ENCODE measurements at regions not wholly inside any gene's neighbourhood (a gene's known extent, or its start where the extent isn't known, plus 50 kb on each side); places are given as distances from the start of the nearest gene placed in this dataset.
"Not testable (repeated sequence)": the region's sequence is repeated elsewhere in the genome, so short reads cannot be mapped to it uniquely, and the experiment has no call there.

DNA sequence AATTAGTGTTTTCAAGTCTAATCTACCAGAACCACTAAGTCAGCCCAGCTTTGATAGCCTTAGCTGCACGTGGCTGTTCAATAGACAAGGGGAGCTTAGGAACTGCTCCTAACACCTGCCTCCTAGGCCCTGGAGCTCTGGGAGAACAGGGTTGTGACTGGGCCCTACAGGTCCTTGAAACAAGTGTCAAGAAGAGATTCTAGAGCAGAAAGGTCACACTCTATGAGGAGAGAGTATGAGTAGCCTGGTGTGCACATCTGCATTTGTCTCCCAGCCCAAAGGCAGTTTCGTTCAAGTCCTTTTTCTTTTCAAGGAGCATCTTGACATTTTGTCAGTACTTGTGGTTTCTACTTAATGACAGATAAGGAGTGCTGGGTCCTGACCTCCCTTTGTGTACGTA is 206.1 kb downstream of the PRELID2 start:
- DNase-seq, result no peak
- Histone ChIP-seq H3K4me3 (ENCODE audit: insufficient read depth, low read depth, low read length) (no peak overlapping the region), H3K36me3 (replicated peaks; ENCODE audit: control insufficient read depth, insufficient read depth, low read length) (no peaks in the 10 kb centered on the region), H3K27me3 (ENCODE audit: control insufficient read depth, insufficient read depth, low read length) (no peaks in the 10 kb centered on the region)

DNA sequence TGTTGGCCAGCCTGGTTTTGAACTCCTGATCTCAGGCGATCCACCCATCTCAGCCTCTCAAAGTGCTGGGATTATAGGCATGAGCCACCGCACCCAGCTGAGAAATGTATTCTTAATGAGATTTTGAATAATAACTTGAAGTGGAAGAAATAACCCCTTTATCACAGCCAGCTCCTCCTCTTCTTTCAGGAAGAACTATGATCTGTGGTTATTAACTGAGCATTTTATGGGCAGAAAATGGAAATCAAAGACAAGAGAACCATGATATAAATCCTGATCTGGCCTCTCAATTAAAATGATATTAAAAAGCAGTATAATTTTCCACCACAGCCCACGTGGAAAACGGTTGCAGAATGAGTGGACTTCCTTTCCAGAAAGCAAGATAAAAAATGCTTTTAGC is 206.6 kb downstream of the PRELID2 start:
- Histone ChIP-seq H3K36me3 (replicated peaks; ENCODE audit: control insufficient read depth, insufficient read depth, low read length) (no peaks in the 10 kb centered on the region), H3K4me3 (ENCODE audit: insufficient read depth, low read depth, low read length) (no peak overlapping the region), H3K27me3 (ENCODE audit: control insufficient read depth, insufficient read depth, low read length) (no peaks in the 10 kb centered on the region)
- no peak for DNase-seq

DNA sequence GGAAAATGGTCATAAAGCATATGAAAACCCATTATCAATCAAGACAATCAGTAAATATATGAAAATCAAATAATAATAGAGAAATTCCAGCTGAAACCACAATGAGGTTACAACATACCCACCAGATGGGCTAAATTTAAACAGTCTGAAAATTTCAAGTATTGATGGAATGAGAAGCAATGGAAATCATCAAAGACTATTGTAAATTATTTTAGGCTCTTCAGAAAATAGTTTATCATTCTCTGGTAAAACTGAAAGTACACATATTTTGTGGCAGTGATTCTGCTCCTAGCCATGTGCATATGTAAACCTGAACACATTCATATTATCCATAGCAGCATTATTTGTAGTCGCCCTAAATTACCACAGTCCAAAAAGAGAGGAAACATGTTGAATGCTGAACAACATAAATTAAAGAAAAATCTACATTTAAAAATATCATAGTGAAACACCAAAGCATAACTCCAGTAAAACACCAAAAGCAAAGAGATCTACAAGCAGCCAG is 215.3 kb downstream of the PRELID2 start:
- no peak overlapping the region for H3K4me3 ChIP-seq (ENCODE audit: insufficient read depth, low read depth, low read length)
- no peak for DNase-seq
- H3K27me3 ChIP-seq (ENCODE audit: control insufficient read depth, insufficient read depth, low read length), result no peaks in the 10 kb centered on the region
- no peaks in the 10 kb centered on the region for H3K36me3 ChIP-seq (replicated peaks; ENCODE audit: control insufficient read depth, insufficient read depth, low read length)

DNA sequence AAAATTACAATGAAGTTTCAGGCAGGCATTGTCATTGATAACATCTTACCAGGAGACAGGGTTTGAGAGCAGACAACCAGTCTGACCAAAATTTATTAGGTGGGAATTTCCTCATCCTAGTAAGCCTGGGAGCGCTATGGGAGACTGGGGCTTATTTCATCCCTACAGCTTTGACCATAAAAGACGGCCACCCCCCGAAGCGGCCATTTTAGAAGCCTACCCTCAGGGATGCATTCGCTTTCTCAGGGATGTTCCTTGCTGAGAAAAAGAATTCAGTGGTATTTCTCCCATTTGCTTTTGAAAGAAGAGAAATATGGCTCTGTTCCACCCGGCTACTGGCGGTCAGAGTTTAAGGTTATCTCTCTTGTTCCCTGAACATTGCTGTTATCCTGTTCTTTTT is 218.4 kb downstream of the PRELID2 start:
- not testable (repeated sequence) for H3K4me3 ChIP-seq (ENCODE audit: insufficient read depth, low read depth, low read length); DNase-seq; H3K36me3 ChIP-seq (replicated peaks; ENCODE audit: control insufficient read depth, insufficient read depth, low read length); H3K27me3 ChIP-seq (ENCODE audit: control insufficient read depth, insufficient read depth, low read length)

DNA sequence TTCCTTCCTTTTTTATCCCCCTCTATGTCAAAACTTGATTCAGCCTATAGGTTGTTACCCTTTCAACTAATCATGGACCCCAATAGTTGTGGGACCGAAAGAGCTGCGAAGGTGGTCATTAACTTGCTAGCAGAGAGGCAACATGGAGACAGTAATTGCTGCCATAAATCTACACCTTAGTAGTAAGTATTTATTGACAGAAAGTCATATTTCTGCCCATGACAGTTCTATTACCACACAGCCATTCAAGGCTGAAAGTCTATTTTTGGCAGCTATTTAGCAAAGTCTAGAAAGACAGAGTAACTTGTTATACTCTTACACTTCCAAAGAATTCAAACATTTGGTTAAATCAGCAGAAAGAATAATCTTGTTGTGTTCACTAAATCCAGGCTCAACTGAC is 236.2 kb downstream of the PRELID2 start:
- DNase-seq, result no peak
- Histone ChIP-seq H3K36me3 (replicated peaks; ENCODE audit: control insufficient read depth, insufficient read depth, low read length) (no peaks in the 10 kb centered on the region), H3K4me3 (ENCODE audit: insufficient read depth, low read depth, low read length) (no peak overlapping the region), H3K27me3 (ENCODE audit: control insufficient read depth, insufficient read depth, low read length) (no peaks in the 10 kb centered on the region)

DNA sequence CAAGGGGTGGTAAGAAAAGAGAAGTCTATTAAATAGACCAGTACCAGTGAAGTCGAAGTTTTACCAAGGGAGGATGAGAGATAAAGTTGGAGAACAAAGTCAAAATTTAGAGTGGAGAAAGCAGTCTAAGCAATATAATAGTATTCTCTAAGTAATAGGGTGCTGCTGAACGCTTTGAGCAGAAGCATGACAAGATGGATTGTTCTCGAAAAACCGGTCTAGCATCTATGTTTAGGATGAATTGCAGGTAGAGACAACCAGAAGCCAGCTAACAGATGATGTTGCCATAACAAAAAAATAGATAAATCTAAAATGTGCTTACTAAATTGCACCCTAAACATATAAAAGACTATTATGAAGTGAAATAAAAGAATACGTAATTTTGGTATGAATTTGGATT is 237.0 kb downstream of the PRELID2 start:
- DNase-seq, result no peak
- Histone ChIP-seq H3K27me3 (ENCODE audit: control insufficient read depth, insufficient read depth, low read length) (no peaks in the 10 kb centered on the region), H3K4me3 (ENCODE audit: insufficient read depth, low read depth, low read length) (no peak overlapping the region), H3K36me3 (replicated peaks; ENCODE audit: control insufficient read depth, insufficient read depth, low read length) (no peaks in the 10 kb centered on the region)

DNA sequence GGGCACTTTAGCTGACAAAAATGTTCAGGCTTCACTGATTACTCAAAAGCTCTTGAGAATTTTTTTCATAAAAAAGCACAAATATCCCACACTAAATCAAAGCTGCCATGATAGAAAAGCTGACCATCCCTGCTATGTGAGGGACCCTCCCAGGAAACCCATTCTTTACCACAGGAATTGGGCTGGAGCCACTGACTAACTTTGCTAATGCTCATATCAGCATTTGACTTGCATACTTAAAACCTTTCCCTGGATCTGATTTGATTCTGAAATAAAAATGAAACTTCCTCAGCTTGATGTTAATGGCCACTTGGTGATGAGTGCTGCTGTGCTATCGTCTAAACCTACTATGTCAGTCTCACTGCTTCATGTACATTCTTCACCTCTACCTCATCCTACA is 243.6 kb downstream of the PRELID2 start:
- DNase-seq, result no peak
- no peaks in the 10 kb centered on the region for H3K36me3 ChIP-seq (replicated peaks; ENCODE audit: control insufficient read depth, insufficient read depth, low read length)

DNA sequence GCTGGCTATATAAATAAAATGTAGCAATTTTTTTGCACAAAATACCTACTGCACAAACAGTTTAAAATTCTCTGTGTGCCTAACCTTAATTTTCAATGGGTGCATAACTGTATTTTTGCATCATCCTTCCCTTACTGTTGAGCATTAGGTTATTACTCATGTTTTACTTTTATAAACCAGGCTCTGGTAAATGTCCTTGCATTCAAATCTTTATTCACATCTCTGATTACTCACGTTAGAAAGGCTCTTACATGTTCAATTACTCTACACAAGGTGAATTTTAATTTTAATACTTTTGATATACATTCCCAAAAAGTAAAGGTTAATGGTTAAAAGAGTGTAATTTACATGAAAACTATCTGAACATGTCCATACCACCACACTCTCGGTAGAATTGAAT is 246.1 kb downstream of the PRELID2 start:
- H3K4me3 ChIP-seq (ENCODE audit: insufficient read depth, low read depth, low read length), result no peak overlapping the region
- no peak for DNase-seq
- H3K36me3 ChIP-seq (replicated peaks; ENCODE audit: control insufficient read depth, insufficient read depth, low read length), result no peaks in the 10 kb centered on the region
- H3K27me3 ChIP-seq (ENCODE audit: control insufficient read depth, insufficient read depth, low read length), result no peaks in the 10 kb centered on the region

More for the DNA sequence above, 243.6 kb downstream of the PRELID2 start:
- H3K27me3 ChIP-seq (ENCODE audit: control insufficient read depth, insufficient read depth, low read length), result no peaks in the 10 kb centered on the region
- no peak overlapping the region for H3K4me3 ChIP-seq (ENCODE audit: insufficient read depth, low read depth, low read length)

DNA sequence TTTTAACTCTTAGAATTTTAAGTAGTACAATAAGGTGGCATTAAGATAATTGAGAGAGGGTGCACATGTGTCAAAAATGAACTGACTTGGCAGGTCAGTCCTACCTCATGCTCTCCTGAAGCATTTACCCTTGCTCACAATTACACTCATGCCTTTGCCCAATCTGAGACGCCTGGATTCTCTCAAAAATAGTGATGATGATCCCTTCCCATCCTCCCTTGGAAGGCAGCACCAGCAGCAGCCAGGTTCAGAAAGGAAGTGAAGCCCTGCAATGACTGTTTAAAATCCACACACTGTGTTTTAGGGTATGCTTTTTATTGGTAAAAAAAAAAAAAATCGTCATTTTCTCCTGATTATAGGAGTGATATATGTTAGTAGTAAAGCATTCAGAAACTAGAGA is 246.6 kb downstream of the PRELID2 start:
- Histone ChIP-seq H3K4me3 (ENCODE audit: insufficient read depth, low read depth, low read length) (no peak overlapping the region), H3K36me3 (replicated peaks; ENCODE audit: control insufficient read depth, insufficient read depth, low read length) (no peaks in the 10 kb centered on the region), H3K27me3 (ENCODE audit: control insufficient read depth, insufficient read depth, low read length) (no peaks in the 10 kb centered on the region)
- DNase-seq, result no peak

DNA sequence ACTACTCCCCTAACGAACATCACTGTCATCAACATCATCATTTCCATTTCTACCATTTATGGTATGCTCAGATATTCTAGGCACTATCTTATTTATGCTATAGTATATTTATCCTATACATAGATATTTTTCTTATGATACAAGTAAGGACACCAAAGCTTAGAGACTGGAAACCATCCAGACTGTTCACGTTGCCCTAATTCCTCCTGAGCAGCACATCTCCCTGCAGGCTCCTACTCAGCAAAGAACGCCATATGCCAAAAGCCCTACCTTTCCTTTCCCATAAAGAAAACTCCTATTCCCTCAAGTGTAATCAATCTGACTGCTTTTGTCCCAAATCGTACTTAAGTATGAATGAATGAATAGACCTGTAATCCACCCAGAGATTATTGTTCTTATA is 247.0 kb downstream of the PRELID2 start:
- Histone ChIP-seq H3K36me3 (replicated peaks; ENCODE audit: control insufficient read depth, insufficient read depth, low read length) (no peaks in the 10 kb centered on the region), H3K27me3 (ENCODE audit: control insufficient read depth, insufficient read depth, low read length) (no peaks in the 10 kb centered on the region), H3K4me3 (ENCODE audit: insufficient read depth, low read depth, low read length) (no peak overlapping the region)
- DNase-seq, result no peak

DNA sequence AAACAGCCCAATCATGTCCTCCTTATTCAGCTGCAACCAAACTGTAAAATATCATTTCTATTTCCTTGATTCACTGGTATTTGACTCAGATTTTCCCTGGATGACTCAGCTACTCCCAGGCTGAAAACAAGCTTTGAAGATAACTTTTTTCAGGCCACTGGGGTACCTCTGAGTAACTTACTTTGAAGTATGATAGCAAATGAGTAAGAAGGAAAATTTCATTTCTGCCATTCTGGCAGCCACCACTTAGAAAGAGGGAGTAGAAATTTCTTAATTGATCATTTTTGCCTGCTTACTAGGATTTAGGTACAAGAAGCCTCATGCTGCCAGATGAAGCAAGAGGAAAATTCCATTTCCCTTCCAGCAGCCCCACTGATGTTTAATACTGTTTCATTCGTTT is 247.4 kb downstream of the PRELID2 start:
- no peaks in the 10 kb centered on the region for H3K27me3 ChIP-seq (ENCODE audit: control insufficient read depth, insufficient read depth, low read length)
- H3K4me3 ChIP-seq (ENCODE audit: insufficient read depth, low read depth, low read length), result no peak overlapping the region
- DNase-seq, result no peak
- no peaks in the 10 kb centered on the region for H3K36me3 ChIP-seq (replicated peaks; ENCODE audit: control insufficient read depth, insufficient read depth, low read length)

DNA sequence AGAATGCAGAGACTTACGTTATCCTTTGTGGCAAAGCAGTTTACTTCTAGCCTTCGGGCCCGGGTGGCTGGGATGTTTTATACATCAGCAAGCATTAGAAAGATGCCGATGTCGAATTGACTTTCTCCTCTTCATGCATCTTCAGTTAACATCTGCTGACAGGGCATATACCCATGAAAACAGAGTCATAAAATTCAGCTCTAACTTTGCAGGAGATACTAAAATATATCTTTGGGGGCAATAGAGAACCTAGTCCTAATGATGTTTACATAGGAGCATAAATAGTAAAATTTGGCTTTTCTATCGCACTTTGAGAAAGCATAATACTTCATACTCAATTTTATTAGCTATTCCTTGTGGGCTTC is 247.9 kb downstream of the PRELID2 start:
- H3K36me3 ChIP-seq (replicated peaks; ENCODE audit: control insufficient read depth, insufficient read depth, low read length), result no peaks in the 10 kb centered on the region
- H3K4me3 ChIP-seq (ENCODE audit: insufficient read depth, low read depth, low read length), result no peak overlapping the region
- no peaks in the 10 kb centered on the region for H3K27me3 ChIP-seq (ENCODE audit: control insufficient read depth, insufficient read depth, low read length)
- no peak for DNase-seq

DNA sequence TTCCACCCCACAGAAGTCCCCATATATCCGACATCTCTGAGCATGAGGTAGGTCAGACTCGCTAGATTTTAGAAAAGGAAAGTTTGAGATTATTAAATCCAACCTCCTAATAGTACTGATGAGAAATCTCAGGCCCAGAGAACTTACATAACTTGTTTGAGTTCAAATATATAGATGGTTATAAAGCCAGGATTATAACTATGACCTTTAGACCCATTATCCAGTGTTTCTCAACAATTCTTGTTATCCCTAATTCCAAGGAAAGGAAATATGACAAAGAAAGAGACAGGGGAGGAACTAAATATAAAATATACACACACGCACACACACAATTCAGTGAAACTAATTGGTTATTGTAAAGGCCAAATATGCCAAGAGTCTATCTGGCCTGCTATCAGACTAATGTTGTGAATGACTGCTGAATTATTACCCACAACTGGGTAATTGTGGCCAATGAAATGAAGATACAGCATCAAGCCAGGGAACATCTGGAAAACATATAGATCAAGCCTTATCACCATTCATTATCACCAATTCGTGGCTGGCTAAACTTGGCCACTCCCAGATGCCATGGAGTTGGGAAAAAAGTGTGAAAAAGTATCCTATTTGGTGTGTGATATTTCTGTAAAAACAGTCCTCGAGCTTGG is 248.4 kb downstream of the PRELID2 start:
- no peaks in the 10 kb centered on the region for H3K36me3 ChIP-seq (replicated peaks; ENCODE audit: control insufficient read depth, insufficient read depth, low read length)
- no peaks in the 10 kb centered on the region for H3K27me3 ChIP-seq (ENCODE audit: control insufficient read depth, insufficient read depth, low read length)
- DNase-seq, result no peak
- H3K4me3 ChIP-seq (ENCODE audit: insufficient read depth, low read depth, low read length), result no peak overlapping the region

DNA sequence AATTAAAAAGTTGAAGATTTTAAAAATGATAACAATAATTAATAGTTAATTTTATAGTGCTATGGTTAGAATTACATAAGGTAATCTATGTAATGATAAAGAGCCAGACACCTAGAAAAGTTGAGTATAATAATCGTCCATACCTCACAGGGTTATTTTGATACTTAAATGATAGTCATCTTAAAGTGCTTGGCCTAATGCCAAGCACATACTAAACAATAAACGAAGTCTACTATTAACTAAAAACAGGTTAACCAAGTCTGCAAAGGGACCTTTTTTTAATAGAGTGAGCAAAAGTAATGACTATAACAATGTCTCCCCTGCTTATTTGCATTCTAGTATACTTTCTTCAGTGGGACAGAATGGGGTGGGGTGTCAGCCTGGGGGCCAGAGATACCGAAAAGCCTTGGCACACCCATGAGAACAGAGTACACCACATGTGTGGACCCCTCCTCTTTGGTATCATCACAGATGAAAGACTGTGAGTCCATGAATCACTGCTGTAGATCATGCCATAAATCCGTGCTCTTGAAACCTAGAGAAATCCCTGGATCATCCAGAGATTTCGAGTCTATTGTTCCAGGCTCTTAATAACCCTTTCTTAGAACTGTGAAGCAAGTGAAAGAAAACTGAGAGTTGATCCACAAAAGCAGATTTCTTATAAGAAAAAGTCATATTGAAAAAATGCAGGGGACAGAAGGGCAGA is 249.5 kb downstream of the PRELID2 start:
- DNase-seq, result no peak
- H3K4me3 ChIP-seq (ENCODE audit: insufficient read depth, low read depth, low read length), result no peak overlapping the region

DNA sequence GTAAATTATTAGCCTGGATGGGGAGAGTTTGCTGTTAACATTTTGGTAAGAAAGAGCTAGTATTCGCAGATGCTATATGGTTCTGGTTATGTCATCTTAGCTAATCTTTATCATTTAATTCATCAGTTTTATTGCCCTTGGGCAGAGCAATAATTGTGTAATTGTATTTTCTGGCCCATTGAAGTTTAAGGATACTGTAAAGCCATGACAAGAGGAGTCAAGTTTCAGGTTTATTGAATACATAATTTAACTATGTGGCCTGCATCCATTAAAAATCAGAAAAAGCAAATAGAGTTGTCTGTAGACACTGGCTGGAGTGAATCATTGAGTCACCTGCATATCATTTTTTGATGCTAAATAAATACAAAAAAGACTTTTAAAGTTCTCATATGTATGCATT is 255.8 kb downstream of the PRELID2 start:
- Histone ChIP-seq H3K27me3 (ENCODE audit: control insufficient read depth, insufficient read depth, low read length) (no peaks in the 10 kb centered on the region), H3K36me3 (replicated peaks; ENCODE audit: control insufficient read depth, insufficient read depth, low read length) (no peaks in the 10 kb centered on the region), H3K4me3 (ENCODE audit: insufficient read depth, low read depth, low read length) (no peak overlapping the region)
- no peak for DNase-seq

More for the DNA sequence above, 249.5 kb downstream of the PRELID2 start:
- Histone ChIP-seq H3K36me3 (replicated peaks; ENCODE audit: control insufficient read depth, insufficient read depth, low read length) (no peaks in the 10 kb centered on the region), H3K27me3 (ENCODE audit: control insufficient read depth, insufficient read depth, low read length) (no peaks in the 10 kb centered on the region)
